ENCODE measurements at regions not wholly inside any gene's neighbourhood (a gene's known extent, or its start where the extent isn't known, plus 50 kb on each side); places are given as distances from the start of the nearest gene placed in this dataset.
"Not testable (repeated sequence)": the region's sequence is repeated elsewhere in the genome, so short reads cannot be mapped to it uniquely, and the experiment has no call there.

DNA sequence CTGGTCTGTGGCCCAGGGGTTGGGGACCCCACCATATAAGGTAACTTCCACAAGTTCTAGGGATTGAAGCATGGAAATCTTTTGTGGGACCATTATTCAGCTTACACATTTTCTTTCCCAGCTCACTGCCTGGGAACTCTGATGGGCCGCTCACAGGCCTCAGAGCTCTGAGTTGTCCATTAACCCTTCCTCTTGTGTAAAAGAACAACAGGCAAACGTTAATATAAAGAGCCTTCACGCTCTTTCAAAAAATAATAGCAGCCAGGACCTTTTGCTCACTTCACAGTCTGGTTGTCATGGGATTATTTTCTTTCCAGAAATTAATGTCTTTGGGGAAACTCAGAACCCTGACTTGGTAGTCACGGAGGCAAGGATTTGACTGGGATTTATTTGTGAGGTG, 443.3 kb downstream of the AGTPBP1 start:
- DNase-seq (ENCODE audit: low spot score), result no peak
- no peak overlapping the region for H2AFZ ChIP-seq (ENCODE audit: low read length)
- H3K36me3 ChIP-seq (ENCODE audit: insufficient read depth, low read length), result no peaks in the 10 kb centered on the region
- no peaks in the 10 kb centered on the region for H3K79me2 ChIP-seq (ENCODE audit: insufficient read depth, low read depth, low read length)
- POLR2A ChIA-PET, result interaction anchor here (0.6 to 1.0 kb wide), 2 partner anchors 21 to 87 kb away, joined by 3 read pairs; no protein-coding TSS in a partner anchor
- no peaks in the 10 kb centered on the region for H3K9me2 ChIP-seq (ENCODE audit: insufficient read depth, low read length)
- no TSS peak for BruUV-seq (replicated peaks)
- no peak overlapping the region for H3K4me2 ChIP-seq (ENCODE audit: low read length)
- TF ChIP-seq, protein P1, sequence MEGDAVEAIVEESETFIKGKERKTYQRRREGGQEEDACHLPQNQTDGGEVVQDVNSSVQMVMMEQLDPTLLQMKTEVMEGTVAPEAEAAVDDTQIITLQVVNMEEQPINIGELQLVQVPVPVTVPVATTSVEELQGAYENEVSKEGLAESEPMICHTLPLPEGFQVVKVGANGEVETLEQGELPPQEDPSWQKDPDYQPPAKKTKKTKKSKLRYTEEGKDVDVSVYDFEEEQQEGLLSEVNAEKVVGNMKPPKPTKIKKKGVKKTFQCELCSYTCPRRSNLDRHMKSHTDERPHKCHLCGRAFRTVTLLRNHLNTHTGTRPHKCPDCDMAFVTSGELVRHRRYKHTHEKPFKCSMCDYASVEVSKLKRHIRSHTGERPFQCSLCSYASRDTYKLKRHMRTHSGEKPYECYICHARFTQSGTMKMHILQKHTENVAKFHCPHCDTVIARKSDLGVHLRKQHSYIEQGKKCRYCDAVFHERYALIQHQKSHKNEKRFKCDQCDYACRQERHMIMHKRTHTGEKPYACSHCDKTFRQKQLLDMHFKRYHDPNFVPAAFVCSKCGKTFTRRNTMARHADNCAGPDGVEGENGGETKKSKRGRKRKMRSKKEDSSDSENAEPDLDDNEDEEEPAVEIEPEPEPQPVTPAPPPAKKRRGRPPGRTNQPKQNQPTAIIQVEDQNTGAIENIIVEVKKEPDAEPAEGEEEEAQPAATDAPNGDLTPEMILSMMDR (conservative IDR thresholded peaks at IDR 0.05; ENCODE audit: low read length), result no peak
- TF ChIP-seq EZH2phosphoT487 (IDR thresholded peaks at IDR 0.05; ENCODE audit: borderline replicate concordance, low read depth, low read length), result no peak
- no peaks in the 10 kb centered on the region for H3K4me1 ChIP-seq (ENCODE audit: insufficient read depth, low read length, poor library complexity, severe bottlenecking)
- H3K27ac ChIP-seq (ENCODE audit: low read depth, low read length, poor library complexity, severe bottlenecking), result no peak overlapping the region
- no peaks in the 10 kb centered on the region for H4K20me1 ChIP-seq (ENCODE audit: insufficient read depth, low read length)
- intact Hi-C loops (cut with micrococcal nuclease; ENCODE audit: unreplicated experiment), result no loop called here
- CTCF ChIA-PET (ENCODE audit: unreplicated experiment), result no interaction called here
- no peak overlapping the region for H3K4me3 ChIP-seq (ENCODE audit: low read depth, low read length, poor library complexity, severe bottlenecking)
- H3K9me3 ChIP-seq (ENCODE audit: low read length), result no peaks in the 10 kb centered on the region

- H3K9me2 ChIP-seq (ENCODE audit: insufficient read depth, low read length); H3K9me3 ChIP-seq (ENCODE audit: low read length); CTCF ChIA-PET (ENCODE audit: unreplicated experiment); intact Hi-C loops (cut with micrococcal nuclease; ENCODE audit: unreplicated experiment); H3K36me3 ChIP-seq (ENCODE audit: insufficient read depth, low read length); H3K79me2 ChIP-seq (ENCODE audit: insufficient read depth, low read depth, low read length); DNase-seq (ENCODE audit: low spot score); H2AFZ ChIP-seq (ENCODE audit: low read length); H3K4me3 ChIP-seq (ENCODE audit: low read depth, low read length, poor library complexity, severe bottlenecking); H4K20me1 ChIP-seq (ENCODE audit: insufficient read depth, low read length); POLR2A ChIA-PET; H3K4me2 ChIP-seq (ENCODE audit: low read length); H3K27ac ChIP-seq (ENCODE audit: low read depth, low read length, poor library complexity, severe bottlenecking); BruUV-seq (replicated peaks); H3K4me1 ChIP-seq (ENCODE audit: insufficient read depth, low read length, poor library complexity, severe bottlenecking): not testable (repeated sequence)
Observed at GRCh38 chr9:85295244-85295643, 446.5 kb downstream of the AGTPBP1 start.

DNA sequence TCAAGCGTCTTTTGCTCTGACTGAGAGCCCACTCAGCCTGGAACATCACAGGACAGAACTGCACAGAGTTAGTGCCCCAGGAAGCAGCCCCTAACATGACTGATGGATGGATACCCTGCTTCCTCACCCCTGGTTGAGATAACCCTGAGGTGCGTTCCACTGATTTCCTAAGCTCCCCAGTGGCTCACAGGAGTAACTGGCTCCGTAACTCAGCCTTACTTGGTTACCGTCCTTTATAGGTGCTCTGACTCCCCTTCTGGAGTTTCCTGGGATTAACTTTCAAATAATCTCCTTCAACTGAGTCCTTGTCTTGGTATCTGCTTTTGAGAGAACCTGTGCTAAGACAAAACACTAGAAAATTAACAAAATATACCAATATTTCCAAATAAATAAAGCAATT, 449.5 kb downstream of the AGTPBP1 start:
- Histone ChIP-seq H2AFZ (ENCODE audit: low read length) (no peak overlapping the region), H3K4me1 (ENCODE audit: insufficient read depth, low read length, poor library complexity, severe bottlenecking) (no peaks in the 10 kb centered on the region), H3K4me2 (ENCODE audit: low read length) (no peak overlapping the region), H3K27ac (ENCODE audit: low read depth, low read length, poor library complexity, severe bottlenecking) (no peak overlapping the region), H3K9me3 (ENCODE audit: low read length) (no peaks in the 10 kb centered on the region), H3K4me3 (ENCODE audit: low read depth, low read length, poor library complexity, severe bottlenecking) (no peak overlapping the region), H3K36me3 (ENCODE audit: insufficient read depth, low read length) (no peaks in the 10 kb centered on the region), H3K79me2 (ENCODE audit: insufficient read depth, low read depth, low read length) (no peaks in the 10 kb centered on the region), H4K20me1 (ENCODE audit: insufficient read depth, low read length) (no peaks in the 10 kb centered on the region), H3K9me2 (ENCODE audit: insufficient read depth, low read length) (no peaks in the 10 kb centered on the region)
- POLR2A ChIA-PET, result no interaction called here
- DNase-seq (ENCODE audit: low spot score), result no peak
- intact Hi-C loops (cut with micrococcal nuclease; ENCODE audit: unreplicated experiment), result no loop called here
- CTCF ChIA-PET (ENCODE audit: unreplicated experiment), result no interaction called here
- BruUV-seq (replicated peaks), result no TSS peak
- no peak for TF ChIP-seq EZH2phosphoT487 (IDR thresholded peaks at IDR 0.05; ENCODE audit: borderline replicate concordance, low read depth, low read length)

DNA sequence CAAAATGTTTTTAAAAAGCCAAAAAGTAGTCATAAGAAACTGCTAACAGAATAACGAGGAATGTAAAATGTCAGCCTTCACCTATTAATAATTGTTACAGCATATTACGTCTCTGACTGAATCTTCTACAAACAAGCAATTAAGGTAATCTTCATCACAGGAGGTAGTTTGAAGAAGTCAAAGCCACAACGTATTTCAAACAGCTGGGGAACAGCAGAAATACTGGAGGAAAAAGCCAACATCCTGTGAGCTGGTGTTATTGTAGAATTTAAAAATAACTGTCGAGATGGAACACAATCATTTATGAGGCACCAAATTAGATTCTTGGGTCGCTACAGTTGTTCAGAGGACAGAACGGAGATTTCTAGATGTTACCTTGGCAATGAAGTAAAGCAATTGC, 450.5 kb downstream of the AGTPBP1 start:
- DNase-seq (ENCODE audit: low spot score), result no peak
- no peak overlapping the region for H3K4me2 ChIP-seq (ENCODE audit: low read length)
- no peaks in the 10 kb centered on the region for H3K79me2 ChIP-seq (ENCODE audit: insufficient read depth, low read depth, low read length)
- no peak overlapping the region for H2AFZ ChIP-seq (ENCODE audit: low read length)
- H3K4me1 ChIP-seq (ENCODE audit: insufficient read depth, low read length, poor library complexity, severe bottlenecking), result no peaks in the 10 kb centered on the region
- no peaks in the 10 kb centered on the region for H3K9me2 ChIP-seq (ENCODE audit: insufficient read depth, low read length)
- H4K20me1 ChIP-seq (ENCODE audit: insufficient read depth, low read length), result no peaks in the 10 kb centered on the region
- intact Hi-C loops (cut with micrococcal nuclease; ENCODE audit: unreplicated experiment), result no loop called here
- ChIA-PET CTCF (ENCODE audit: unreplicated experiment) (no interaction called here), POLR2A (no interaction called here)
- no peak overlapping the region for H3K4me3 ChIP-seq (ENCODE audit: low read depth, low read length, poor library complexity, severe bottlenecking)
- no peak overlapping the region for H3K27ac ChIP-seq (ENCODE audit: low read depth, low read length, poor library complexity, severe bottlenecking)
- no peaks in the 10 kb centered on the region for H3K9me3 ChIP-seq (ENCODE audit: low read length)
- H3K36me3 ChIP-seq (ENCODE audit: insufficient read depth, low read length), result no peaks in the 10 kb centered on the region
- TF ChIP-seq, protein P1 (conservative IDR thresholded peaks at IDR 0.05; ENCODE audit: low read length), result no peak
- no peak for TF ChIP-seq EZH2phosphoT487 (IDR thresholded peaks at IDR 0.05; ENCODE audit: borderline replicate concordance, low read depth, low read length)
- BruUV-seq (replicated peaks), result no TSS peak
